ENCODE measurements at regions not wholly inside any gene's neighbourhood (a gene's known extent, or its start where the extent isn't known, plus 50 kb on each side); places are given as distances from the start of the nearest gene placed in this dataset.

GRCh38 chr17:5898406-5898805, 171.8 kb upstream of the WSCD1 start:
- Histone ChIP-seq H3K4me1 (ENCODE audit: control insufficient read depth in 5 of 5, insufficient read depth in 5 of 5, low read length in 5 of 5) (peaks cover 0 to 4% (median 0%) of the 10 kb centered on the region in 5 donors), H3K36me3 (ENCODE audit: control insufficient read depth in 4 of 4, insufficient read depth in 4 of 4, low read length in 4 of 4) (no peaks in the 10 kb centered on the region), H3K4me3 (no peak overlapping the region), H3K9me3 (ENCODE audit: control insufficient read depth in 4 of 4, insufficient read depth in 3 of 4, low read length in 3 of 4) (peaks cover 0 to 13% (median 1%) of the 10 kb centered on the region in 4 donors), H3K9ac (ENCODE audit: insufficient read depth in 1 of 2, low read length in 2 of 2) (no peak overlapping the region), H3K27me3 (ENCODE audit: control insufficient read depth in 3 of 3, insufficient read depth in 3 of 3, low read length in 2 of 3) (no peaks in the 10 kb centered on the region), H3K27ac (ENCODE audit: low read depth in 1 of 2, low read length in 1 of 2) (no peak overlapping the region)
- no peak for TF ChIP-seq CTCF (IDR thresholded peaks at IDR 0.05; ENCODE audit: control extremely low read depth, extremely low read depth)
- WGBS, 2 donors, result 90 to 92% methylated on average over 8 of the region's 8 CpGs
- no peak for ATAC-seq (ENCODE audit: insufficient read depth, low FRiP score)
- no peak for DNase-seq

GRCh38 chr17:5899496-5900195, 170.5 kb upstream of the WSCD1 start:
- peaks cover 0 to 13% (median 2%) of the 10 kb centered on the region in 4 donors for H3K9me3 ChIP-seq (ENCODE audit: control insufficient read depth in 4 of 4, insufficient read depth in 3 of 4, low read length in 3 of 4)
- no peaks in the 10 kb centered on the region for H3K27me3 ChIP-seq (ENCODE audit: control insufficient read depth in 3 of 3, insufficient read depth in 3 of 3, low read length in 2 of 3)
- peaks cover 0 to 4% (median 0%) of the 10 kb centered on the region in 5 donors for H3K4me1 ChIP-seq (ENCODE audit: control insufficient read depth in 5 of 5, insufficient read depth in 5 of 5, low read length in 5 of 5)
- H3K36me3 ChIP-seq (ENCODE audit: control insufficient read depth in 4 of 4, insufficient read depth in 4 of 4, low read length in 4 of 4), result no peaks in the 10 kb centered on the region
- DNase-seq (no peak), ATAC-seq (ENCODE audit: insufficient read depth, low FRiP score) (no peak)
- no peak for TF ChIP-seq CTCF (IDR thresholded peaks at IDR 0.05; ENCODE audit: control extremely low read depth, extremely low read depth)
- WGBS, 2 donors, result 85 to 88% methylated on average over 12 of the region's 12 CpGs
- no peak overlapping the region for H3K27ac ChIP-seq (ENCODE audit: low read depth in 1 of 2, low read length in 1 of 2)
- no peak overlapping the region for H3K4me3 ChIP-seq
- H3K9ac ChIP-seq (ENCODE audit: insufficient read depth in 1 of 2, low read length in 2 of 2), result no peak overlapping the region

DNA sequence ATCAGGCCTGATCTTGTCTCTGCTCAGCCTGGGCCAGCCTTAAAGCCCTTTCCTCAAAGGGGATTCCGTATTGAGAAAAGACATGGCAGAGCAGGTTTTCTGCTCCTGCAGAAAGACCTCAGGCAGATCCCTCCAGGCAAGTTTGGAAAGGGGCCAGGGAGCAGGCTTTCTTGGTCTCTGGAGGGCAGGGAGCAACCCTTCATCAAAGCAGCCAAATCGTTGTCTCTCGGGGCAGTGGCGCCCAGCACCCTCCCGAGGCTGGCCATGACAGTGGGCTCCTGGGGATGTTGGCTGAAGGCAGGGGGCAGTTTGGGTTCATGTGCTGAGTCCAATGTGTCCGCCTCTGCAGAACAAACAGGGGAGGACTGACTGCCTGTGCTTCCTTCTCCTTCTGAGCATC, 168.4 kb upstream of the WSCD1 start:
- Histone ChIP-seq H3K4me1 (ENCODE audit: control insufficient read depth in 5 of 5, insufficient read depth in 5 of 5, low read length in 5 of 5) (peaks cover 0 to 4% (median 0%) of the 10 kb centered on the region in 5 donors), H3K27me3 (ENCODE audit: control insufficient read depth in 3 of 3, insufficient read depth in 3 of 3, low read length in 2 of 3) (no peaks in the 10 kb centered on the region), H3K36me3 (ENCODE audit: control insufficient read depth in 4 of 4, insufficient read depth in 4 of 4, low read length in 4 of 4) (no peaks in the 10 kb centered on the region), H3K9ac (ENCODE audit: insufficient read depth in 1 of 2, low read length in 2 of 2) (no peak overlapping the region), H3K9me3 (ENCODE audit: control insufficient read depth in 4 of 4, insufficient read depth in 3 of 4, low read length in 3 of 4) (peaks cover 0 to 13% (median 2%) of the 10 kb centered on the region in 4 donors), H3K27ac (ENCODE audit: low read depth in 1 of 2, low read length in 1 of 2) (no peak overlapping the region), H3K4me3 (no peak overlapping the region)
- ATAC-seq (ENCODE audit: insufficient read depth, low FRiP score) (no peak), DNase-seq (no peak)
- 63 to 65% methylated on average over 6 of the region's 6 CpGs for WGBS, 2 donors
- no peak for TF ChIP-seq CTCF (IDR thresholded peaks at IDR 0.05; ENCODE audit: control extremely low read depth, extremely low read depth)

Data from lung (tissue), 11 donors.